HCT116 (cell line): ENCODE measurements at regions not wholly inside any gene's neighbourhood (a gene's known extent, or its start where the extent isn't known, plus 50 kb on each side); places are given as distances from the start of the nearest gene placed in this dataset.

Source experiments
- ATAC-seq: fragments of 200-7000 bp; cut with Tn5 transposase; 2 replicates; pipeline ENCODE4 v1.9.1; 2020; ENCODE audit warnings: mild to moderate bottlenecking, moderate library complexity
- BruUV-seq: library from RNA; stranded (reverse); fragments of 400-500 nt; replicated peaks from 2 replicates; lab custom pipeline; 2021; lab: Mats Ljungman, UMichigan
- CTCF ChIA-PET: fragments of 300-600 bp; sonication (Branson Sonifier 250); formaldehyde crosslinking; loops from one replicate; lab custom pipeline; 2021; ENCODE audit warnings: antibody characterized with exemption; lab: Charles Lee
- POLR2A ChIA-PET: fragments of 300-600, 350-600 bp; sonication (Branson Sonifier 250); formaldehyde crosslinking; loops from one replicate; lab custom pipeline; 2021; ENCODE audit warnings: antibody characterized with exemption; lab: Charles Lee
- RAD21 ChIA-PET, 2 experiments: fragments of 300-600 bp; sonication (Branson Sonifier 250); formaldehyde crosslinking; loops; one replicate each; lab custom pipeline; 2023; ENCODE audit warnings: low total read pairs in 2 of 2; ENCODE audit not compliant: uncharacterized antibody in 2 of 2, unreplicated experiment in 2 of 2, low non-redundant PET in 1 of 2; lab: Charles Lee
- DNase-seq: peaks from one replicate; pipeline ENCODE4 v3.0.0-alpha.2; 2010; ENCODE audit warnings: low read depth, low spot score
- H2AFZ ChIP-seq: fragments of 200-600 bp; shearing (Covaris generic), sonication (generic); 2 replicates; pipeline ENCODE4 v1.6.1; 2017; ENCODE audit warnings: low read depth, mixed run types, mixed read lengths, antibody characterized with exemption, low read length; ENCODE audit not compliant: poor library complexity, severe bottlenecking
- H3K27ac ChIP-seq: 2 replicates; pipeline ENCODE4 v1.5.1; 2012; ENCODE audit warnings: low read depth, low read length
- H3K27me3 ChIP-seq: fragments of 200-600 bp; sonication (generic); 2 replicates; pipeline ENCODE4 v1.6.1; 2016; ENCODE audit warnings: mixed run types, low read length, mixed read lengths; ENCODE audit not compliant: insufficient read depth
- H3K36me3 ChIP-seq, 2 experiments: fragments of 200-500 bp in 1 of 2; fragments of 200-600 bp in 1 of 2; sonication (Bioruptor generic) in 1 of 2; sonication (generic) in 1 of 2; 2 replicates each; pipeline versions ENCODE4 v1.5.1 to v1.6.1; 2014 to 2016; ENCODE audit warnings: low read length in 2 of 2, inconsistent platforms in 1 of 2, mixed read lengths in 1 of 2, mixed run types in 1 of 2; ENCODE audit not compliant: insufficient read depth in 2 of 2, control insufficient read depth in 1 of 2
- H3K4me1 ChIP-seq, 2 experiments: fragments of 200-600 bp in 1 of 2; sonication (generic) in 1 of 2; 2 replicates each; pipeline versions ENCODE4 v1.5.1 to v1.6.1; 2012 to 2017; ENCODE audit warnings: low read length in 2 of 2, inconsistent platforms in 1 of 2, mild to moderate bottlenecking in 1 of 2, mixed read lengths in 1 of 2, mixed run types in 1 of 2, moderate library complexity in 1 of 2; ENCODE audit not compliant: insufficient read depth in 2 of 2, control insufficient read depth in 1 of 2
- H3K4me2 ChIP-seq: fragments of 200-600 bp; sonication (generic); 2 replicates; pipeline ENCODE4 v1.6.1; 2017; ENCODE audit warnings: mixed run types, low read length, mixed read lengths
- H3K4me3 ChIP-seq, 2 experiments: fragments of 200-600 bp in 1 of 2; sonication (generic) in 1 of 2; replicated peaks in 1 of 2; 2 replicates each; pipeline ENCODE4 v1.5.1; 2011 to 2016; ENCODE audit warnings: low read length in 2 of 2, control low read depth in 1 of 2, low read depth in 1 of 2, mild to moderate bottlenecking in 1 of 2, mixed read lengths in 1 of 2, mixed run types in 1 of 2
- H3K79me2 ChIP-seq: fragments of 200-600 bp; sonication (generic); 2 replicates; pipeline ENCODE4 v1.6.1; 2017; ENCODE audit warnings: mild to moderate bottlenecking, mixed run types, low read length, moderate library complexity, mixed read lengths; ENCODE audit not compliant: insufficient read depth
- H3K9ac ChIP-seq: fragments of 200-600 bp; sonication (generic); 2 replicates; pipeline ENCODE4 v1.6.1; 2016; ENCODE audit warnings: low read length, mixed read lengths
- H3K9me2 ChIP-seq: fragments of 200-600 bp; sonication (generic), shearing (Covaris generic); 2 replicates; pipeline ENCODE4 v1.6.1; 2017; ENCODE audit warnings: mixed run types, mild to moderate bottlenecking, moderate library complexity; ENCODE audit not compliant: insufficient read depth
- H3K9me3 ChIP-seq, 2 experiments: fragments of 200-500 bp in 1 of 2; fragments of 200-600 bp in 1 of 2; sonication (Bioruptor generic) in 1 of 2; sonication (generic) in 1 of 2; 2 replicates each; pipeline ENCODE4 v1.6.1; 2014 to 2017; ENCODE audit warnings: low read length in 2 of 2, mixed read lengths in 2 of 2, inconsistent platforms in 1 of 2, low read depth in 1 of 2, mild to moderate bottlenecking in 1 of 2, mixed run types in 1 of 2, moderate library complexity in 1 of 2; ENCODE audit not compliant: control insufficient read depth in 1 of 2, insufficient read depth in 1 of 2
- H4K20me1 ChIP-seq: fragments of 200-600 bp; sonication (generic), shearing (Covaris generic); 2 replicates; pipeline ENCODE4 v1.6.1; 2017; ENCODE audit warnings: mixed run types, mild to moderate bottlenecking, moderate library complexity; ENCODE audit not compliant: insufficient read depth
- CBX3 ChIP-seq: IDR thresholded peaks from 2 replicates; pipeline ENCODE4 v1.6.1; 2012; ENCODE audit warnings: low read depth
- CEBPB ChIP-seq: IDR thresholded peaks from 2 replicates; pipeline ENCODE4 v1.6.1; 2012; ENCODE audit warnings: low read depth
- EGR1 ChIP-seq: IDR thresholded peaks from 2 replicates; pipeline ENCODE4 v1.6.1; 2012; ENCODE audit warnings: low read depth
- ELF1 ChIP-seq: IDR thresholded peaks from 2 replicates; pipeline ENCODE4 v1.6.1; 2012; ENCODE audit warnings: low read depth, borderline replicate concordance
- EZH2 ChIP-seq: fragments of 200-600 bp; sonication (generic); IDR thresholded peaks from 2 replicates; pipeline ENCODE4 v1.6.1; 2017; ENCODE audit warnings: antibody characterized with exemption, mixed run types
- EZH2phosphoT487 ChIP-seq: fragments of 200-600 bp; IDR thresholded peaks from 2 replicates; pipeline ENCODE4 v1.6.1; 2018; ENCODE audit warnings: antibody characterized with exemption, borderline replicate concordance
- POLR2A ChIP-seq: IDR thresholded peaks from 2 replicates; pipeline ENCODE4 v1.7.0; 2011; ENCODE audit warnings: borderline replicate concordance; ENCODE audit not compliant: insufficient read depth, insufficient read length; ENCODE audit errors: extremely low read depth
- RAD21 ChIP-seq: IDR thresholded peaks from 2 replicates; pipeline ENCODE4 v1.6.1; 2012; ENCODE audit warnings: low read depth, mild to moderate bottlenecking
- SIN3A ChIP-seq: IDR thresholded peaks from 2 replicates; pipeline ENCODE4 v1.6.1; 2012; ENCODE audit warnings: low read depth
- SP1 ChIP-seq: IDR thresholded peaks from 2 replicates; pipeline ENCODE4 v1.6.1; 2012; ENCODE audit warnings: low read depth
- SRF ChIP-seq: IDR thresholded peaks from 2 replicates; pipeline ENCODE4 v1.6.1; 2012; ENCODE audit warnings: low read depth
- TCF7L2 ChIP-seq: IDR thresholded peaks from 2 replicates; pipeline ENCODE4 v1.7.0; 2011; ENCODE audit warnings: borderline replicate concordance, inconsistent platforms; ENCODE audit not compliant: insufficient read depth, insufficient read length; ENCODE audit errors: extremely low read depth
- ZNF274 ChIP-seq: fragments of 200-500 bp; sonication (Bioruptor generic); IDR thresholded peaks from 2 replicates; pipeline ENCODE4 v1.6.1; 2014; ENCODE audit warnings: mild to moderate bottlenecking, low read depth, low read length, inconsistent platforms
- intact Hi-C: fragments of 100-400 bp; cut with micrococcal nuclease; formaldehyde crosslinking; loops from 2 replicates; pipeline ENCODE4 v1.10.0; 2022
- TF ChIP-seq, protein P1 (sequence below): IDR thresholded peaks from 2 replicates; pipeline ENCODE4 v1.6.1; 2011; ENCODE audit warnings: mild to moderate bottlenecking, low read length, moderate library complexity; ENCODE audit not compliant: insufficient replicate concordance; ENCODE audit errors: extremely low read depth
- TF ChIP-seq, protein P2 (sequence below): IDR thresholded peaks from 2 replicates; pipeline ENCODE4 v1.6.1; 2012; ENCODE audit warnings: low read depth
- TF ChIP-seq, protein P3 (sequence below): IDR thresholded peaks from 2 replicates; pipeline ENCODE4 v1.6.1; 2012
- TF ChIP-seq, protein P4 (sequence below): IDR thresholded peaks from 2 replicates; pipeline ENCODE4 v1.6.1; 2012

DNA sequence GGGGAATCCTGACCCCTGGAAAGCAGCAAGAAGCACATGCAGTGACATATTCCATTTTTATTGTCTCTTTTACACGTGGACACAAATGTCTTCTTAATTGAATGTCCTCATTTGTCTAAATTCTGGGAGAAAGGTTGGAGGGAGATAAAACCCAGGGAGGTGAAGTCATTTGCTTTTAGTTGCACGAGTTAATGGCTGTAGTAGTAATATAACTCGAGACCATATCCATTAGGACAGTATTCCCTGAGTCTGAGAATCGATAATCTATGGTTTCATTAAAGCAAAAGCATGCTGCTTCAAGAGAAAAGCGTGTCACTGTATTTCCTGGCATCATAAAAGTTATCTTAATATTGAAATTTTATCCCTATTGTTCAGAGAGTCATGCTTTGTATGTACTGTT is 216.0 kb upstream of the PELI2 start:
- ChIA-PET RAD21 (no interaction called here), CTCF (no interaction called here), POLR2A (no interaction called here)
- no peak for DNase-seq
- intact Hi-C loops, result no loop called here
- Histone ChIP-seq H3K4me1 (no peaks in the 10 kb centered on the region), H3K9ac (no peak overlapping the region), H3K9me3 (no peaks in the 10 kb centered on the region), H3K4me3 (no peak overlapping the region), H3K27me3 (no peaks in the 10 kb centered on the region; the same call in 1 of the 2 replicates), H3K4me2 (no peak overlapping the region), H3K79me2 (no peaks in the 10 kb centered on the region), H2AFZ (no peak overlapping the region), H4K20me1 (no peaks in the 10 kb centered on the region), H3K27ac (no peak overlapping the region), H3K36me3 (no peaks in the 10 kb centered on the region)
- BruUV-seq, result no TSS peak
- no peak for TF ChIP-seq EGR1
- TF ChIP-seq, all 23 proteins: peak for 0
- no peak for ATAC-seq
- H3K9me2 ChIP-seq, result no peaks in the 10 kb centered on the region

DNA sequence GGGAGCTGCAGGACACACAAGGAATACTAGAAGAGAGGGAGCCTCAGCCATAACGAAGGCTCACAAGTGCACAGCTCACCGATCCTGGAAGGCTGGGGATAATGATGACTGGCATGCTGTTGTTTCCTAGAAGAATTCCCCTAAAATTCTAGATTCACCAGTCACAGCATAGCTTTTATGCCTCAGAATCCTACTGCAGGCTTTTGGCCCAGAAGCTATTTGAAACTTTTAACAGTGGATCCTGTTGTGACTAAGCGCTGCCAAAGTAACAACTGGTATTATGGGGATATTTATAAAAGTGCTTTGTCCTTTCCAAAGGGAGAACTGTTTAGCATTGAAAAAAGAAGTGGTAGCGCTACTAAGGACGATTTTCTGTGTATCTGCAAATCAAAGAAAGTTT is 214.1 kb upstream of the PELI2 start:
- H3K36me3 ChIP-seq, result no peaks in the 10 kb centered on the region
- ATAC-seq, result no peak
- H4K20me1 ChIP-seq, result no peaks in the 10 kb centered on the region
- H3K9me2 ChIP-seq, result no peaks in the 10 kb centered on the region
- H3K4me1 ChIP-seq, result no peaks in the 10 kb centered on the region
- H3K27ac ChIP-seq, result no peak overlapping the region
- H3K4me3 ChIP-seq, result no peak overlapping the region
- ChIA-PET CTCF (no interaction called here), RAD21 (no interaction called here), POLR2A (no interaction called here)
- no peak for DNase-seq
- no peaks in the 10 kb centered on the region for H3K79me2 ChIP-seq
- intact Hi-C loops, result no loop called here
- no TSS peak for BruUV-seq
- no peak overlapping the region for H3K9ac ChIP-seq
- H3K4me2 ChIP-seq, result no peak overlapping the region
- H3K27me3 ChIP-seq, result peaks cover 4% of the 10 kb centered on the region; the same call in 1 of the 2 replicates
- H2AFZ ChIP-seq, result no peak overlapping the region
- no peaks in the 10 kb centered on the region for H3K9me3 ChIP-seq
- TF ChIP-seq, protein P1, sequence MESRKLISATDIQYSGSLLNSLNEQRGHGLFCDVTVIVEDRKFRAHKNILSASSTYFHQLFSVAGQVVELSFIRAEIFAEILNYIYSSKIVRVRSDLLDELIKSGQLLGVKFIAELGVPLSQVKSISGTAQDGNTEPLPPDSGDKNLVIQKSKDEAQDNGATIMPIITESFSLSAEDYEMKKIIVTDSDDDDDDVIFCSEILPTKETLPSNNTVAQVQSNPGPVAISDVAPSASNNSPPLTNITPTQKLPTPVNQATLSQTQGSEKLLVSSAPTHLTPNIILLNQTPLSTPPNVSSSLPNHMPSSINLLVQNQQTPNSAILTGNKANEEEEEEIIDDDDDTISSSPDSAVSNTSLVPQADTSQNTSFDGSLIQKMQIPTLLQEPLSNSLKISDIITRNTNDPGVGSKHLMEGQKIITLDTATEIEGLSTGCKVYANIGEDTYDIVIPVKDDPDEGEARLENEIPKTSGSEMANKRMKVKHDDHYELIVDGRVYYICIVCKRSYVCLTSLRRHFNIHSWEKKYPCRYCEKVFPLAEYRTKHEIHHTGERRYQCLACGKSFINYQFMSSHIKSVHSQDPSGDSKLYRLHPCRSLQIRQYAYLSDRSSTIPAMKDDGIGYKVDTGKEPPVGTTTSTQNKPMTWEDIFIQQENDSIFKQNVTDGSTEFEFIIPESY, result no peak
- no peak for TF ChIP-seq CBX3
- no peak for TF ChIP-seq SRF
- TF ChIP-seq EZH2phosphoT487, result no peak
- TF ChIP-seq ELF1, result no peak
- no peak for TF ChIP-seq EZH2
- no peak for TF ChIP-seq POLR2A
- no peak for TF ChIP-seq CEBPB
- TF ChIP-seq, protein P2, sequence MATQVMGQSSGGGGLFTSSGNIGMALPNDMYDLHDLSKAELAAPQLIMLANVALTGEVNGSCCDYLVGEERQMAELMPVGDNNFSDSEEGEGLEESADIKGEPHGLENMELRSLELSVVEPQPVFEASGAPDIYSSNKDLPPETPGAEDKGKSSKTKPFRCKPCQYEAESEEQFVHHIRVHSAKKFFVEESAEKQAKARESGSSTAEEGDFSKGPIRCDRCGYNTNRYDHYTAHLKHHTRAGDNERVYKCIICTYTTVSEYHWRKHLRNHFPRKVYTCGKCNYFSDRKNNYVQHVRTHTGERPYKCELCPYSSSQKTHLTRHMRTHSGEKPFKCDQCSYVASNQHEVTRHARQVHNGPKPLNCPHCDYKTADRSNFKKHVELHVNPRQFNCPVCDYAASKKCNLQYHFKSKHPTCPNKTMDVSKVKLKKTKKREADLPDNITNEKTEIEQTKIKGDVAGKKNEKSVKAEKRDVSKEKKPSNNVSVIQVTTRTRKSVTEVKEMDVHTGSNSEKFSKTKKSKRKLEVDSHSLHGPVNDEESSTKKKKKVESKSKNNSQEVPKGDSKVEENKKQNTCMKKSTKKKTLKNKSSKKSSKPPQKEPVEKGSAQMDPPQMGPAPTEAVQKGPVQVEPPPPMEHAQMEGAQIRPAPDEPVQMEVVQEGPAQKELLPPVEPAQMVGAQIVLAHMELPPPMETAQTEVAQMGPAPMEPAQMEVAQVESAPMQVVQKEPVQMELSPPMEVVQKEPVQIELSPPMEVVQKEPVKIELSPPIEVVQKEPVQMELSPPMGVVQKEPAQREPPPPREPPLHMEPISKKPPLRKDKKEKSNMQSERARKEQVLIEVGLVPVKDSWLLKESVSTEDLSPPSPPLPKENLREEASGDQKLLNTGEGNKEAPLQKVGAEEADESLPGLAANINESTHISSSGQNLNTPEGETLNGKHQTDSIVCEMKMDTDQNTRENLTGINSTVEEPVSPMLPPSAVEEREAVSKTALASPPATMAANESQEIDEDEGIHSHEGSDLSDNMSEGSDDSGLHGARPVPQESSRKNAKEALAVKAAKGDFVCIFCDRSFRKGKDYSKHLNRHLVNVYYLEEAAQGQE, result no peak
- TF ChIP-seq SP1, result no peak
- TF ChIP-seq, protein P3, sequence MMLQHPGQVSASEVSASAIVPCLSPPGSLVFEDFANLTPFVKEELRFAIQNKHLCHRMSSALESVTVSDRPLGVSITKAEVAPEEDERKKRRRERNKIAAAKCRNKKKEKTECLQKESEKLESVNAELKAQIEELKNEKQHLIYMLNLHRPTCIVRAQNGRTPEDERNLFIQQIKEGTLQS, result no peak
- no peak for TF ChIP-seq TCF7L2
- no peak for TF ChIP-seq SIN3A
- TF ChIP-seq, protein P4, sequence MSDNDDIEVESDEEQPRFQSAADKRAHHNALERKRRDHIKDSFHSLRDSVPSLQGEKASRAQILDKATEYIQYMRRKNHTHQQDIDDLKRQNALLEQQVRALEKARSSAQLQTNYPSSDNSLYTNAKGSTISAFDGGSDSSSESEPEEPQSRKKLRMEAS, result no peak
- no peak for TF ChIP-seq ZNF274
- no peak for TF ChIP-seq RAD21
